HEK293 (cell line): ENCODE measurements at regions not wholly inside any gene's neighbourhood (a gene's known extent, or its start where the extent isn't known, plus 50 kb on each side); places are given as distances from the start of the nearest gene placed in this dataset.

Experiments used
- GLI2 ChIP-seq: fragments of 450-650 bp; formaldehyde crosslinking; IDR thresholded peaks from 2 replicates; pipeline ENCODE4; 2017; ENCODE audit warnings: missing biosample characterization, missing genetic modification characterization, low read depth, borderline replicate concordance
- GLI4 ChIP-seq: fragments of 450-650 bp; formaldehyde crosslinking; IDR thresholded peaks from 2 replicates; pipeline ENCODE4 v1.5.1; 2016; ENCODE audit warnings: missing biosample characterization, missing genetic modification characterization
- OSR2 ChIP-seq: fragments of 450-650 bp; formaldehyde crosslinking; IDR thresholded peaks from 2 replicates; pipeline ENCODE4 v1.5.1; 2016; ENCODE audit warnings: missing biosample characterization, missing genetic modification characterization
- PRDM6 ChIP-seq: fragments of 450-650 bp; formaldehyde crosslinking; IDR thresholded peaks from 2 replicates; pipeline ENCODE4 v1.5.1; 2017; ENCODE audit warnings: missing biosample characterization, missing genetic modification characterization
- SP3 ChIP-seq: fragments of 450-650 bp; formaldehyde crosslinking; IDR thresholded peaks from 2 replicates; pipeline ENCODE4 v1.5.1; 2016; ENCODE audit warnings: missing biosample characterization, missing genetic modification characterization
- ZBTB6 ChIP-seq: fragments of 450-650 bp; formaldehyde crosslinking; IDR thresholded peaks from 2 replicates; pipeline ENCODE4 v1.5.1; 2017; ENCODE audit warnings: missing biosample characterization, missing genetic modification characterization
- ZBTB8A ChIP-seq: fragments of 450-650 bp; formaldehyde crosslinking; IDR thresholded peaks from 2 replicates; pipeline ENCODE4 v1.5.1; 2016; ENCODE audit warnings: missing biosample characterization, missing genetic modification characterization
- ZFHX2 ChIP-seq: fragments of 450-650 bp; formaldehyde crosslinking; conservative IDR thresholded peaks from 2 replicates; pipeline ENCODE4 v1.5.1; 2016; ENCODE audit warnings: missing biosample characterization, missing genetic modification characterization
- ZNF138 ChIP-seq: fragments of 450-650 bp; formaldehyde crosslinking; IDR thresholded peaks from 2 replicates; pipeline ENCODE4 v1.5.1; 2016; ENCODE audit warnings: missing biosample characterization, missing genetic modification characterization, borderline replicate concordance
- ZNF155 ChIP-seq: fragments of 450-650 bp; formaldehyde crosslinking; IDR thresholded peaks from 2 replicates; pipeline ENCODE4 v1.5.1; 2016; ENCODE audit warnings: missing biosample characterization, missing genetic modification characterization
- ZNF184 ChIP-seq: fragments of 450-650 bp; IDR thresholded peaks from 2 replicates; pipeline ENCODE4 v1.5.1; 2018; ENCODE audit warnings: missing biosample characterization, mild to moderate bottlenecking, missing genetic modification characterization
- ZNF366 ChIP-seq: fragments of 450-650 bp; formaldehyde crosslinking; conservative IDR thresholded peaks from 2 replicates; pipeline ENCODE4 v1.5.1; 2016; ENCODE audit warnings: missing biosample characterization, missing genetic modification characterization
- ZNF423 ChIP-seq: fragments of 450-650 bp; formaldehyde crosslinking; IDR thresholded peaks from 2 replicates; pipeline ENCODE4 v1.5.1; 2016; ENCODE audit warnings: missing biosample characterization, missing genetic modification characterization
- ZNF610 ChIP-seq: fragments of 450-650 bp; formaldehyde crosslinking; IDR thresholded peaks from 2 replicates; pipeline ENCODE4 v1.5.1; 2016; ENCODE audit warnings: missing biosample characterization, missing genetic modification characterization, borderline replicate concordance
- ZNF670 ChIP-seq: fragments of 450-650 bp; formaldehyde crosslinking; IDR thresholded peaks from 2 replicates; pipeline ENCODE4 v1.5.1; 2016; ENCODE audit warnings: missing biosample characterization, missing genetic modification characterization, low read depth
- ZNF701 ChIP-seq: fragments of 450-650 bp; formaldehyde crosslinking; IDR thresholded peaks from 2 replicates; pipeline ENCODE4 v1.5.1; 2016; ENCODE audit warnings: missing biosample characterization, missing genetic modification characterization
- ZNF76 ChIP-seq: fragments of 450-650 bp; formaldehyde crosslinking; IDR thresholded peaks from 2 replicates; pipeline ENCODE4; 2016; ENCODE audit warnings: low read depth, missing biosample characterization, missing genetic modification characterization, borderline replicate concordance
- ZNF777 ChIP-seq: fragments of 450-650 bp; formaldehyde crosslinking; IDR thresholded peaks from 2 replicates; pipeline ENCODE4 v1.5.1; 2017; ENCODE audit warnings: missing biosample characterization, missing genetic modification characterization, borderline replicate concordance
- ZSCAN16 ChIP-seq: fragments of 450-650 bp; formaldehyde crosslinking; IDR thresholded peaks from 2 replicates; pipeline ENCODE4 v1.5.1; 2016; ENCODE audit warnings: missing biosample characterization, missing genetic modification characterization
- TF ChIP-seq, protein P1 (sequence below): fragments of 450-650 bp; formaldehyde crosslinking; IDR thresholded peaks from 2 replicates; pipeline ENCODE4 v1.5.1; 2016; ENCODE audit warnings: missing biosample characterization, missing genetic modification characterization, borderline replicate concordance
- TF ChIP-seq, protein P2 (sequence below): fragments of 450-650 bp; formaldehyde crosslinking; IDR thresholded peaks from 2 replicates; pipeline ENCODE4 v1.5.0; 2017; ENCODE audit warnings: missing biosample characterization, missing genetic modification characterization, borderline replicate concordance
- TF ChIP-seq, protein P3 (sequence below): fragments of 450-650 bp; formaldehyde crosslinking; IDR thresholded peaks from 2 replicates; pipeline ENCODE4 v1.5.1; 2016; ENCODE audit warnings: missing biosample characterization, missing genetic modification characterization, borderline replicate concordance
- TF ChIP-seq, protein P4 (sequence below): fragments of 450-650 bp; formaldehyde crosslinking; conservative IDR thresholded peaks from 2 replicates; pipeline ENCODE4 v1.5.1; 2016; ENCODE audit warnings: low read depth, missing biosample characterization, missing genetic modification characterization

- TF ChIP-seq, protein P1, sequence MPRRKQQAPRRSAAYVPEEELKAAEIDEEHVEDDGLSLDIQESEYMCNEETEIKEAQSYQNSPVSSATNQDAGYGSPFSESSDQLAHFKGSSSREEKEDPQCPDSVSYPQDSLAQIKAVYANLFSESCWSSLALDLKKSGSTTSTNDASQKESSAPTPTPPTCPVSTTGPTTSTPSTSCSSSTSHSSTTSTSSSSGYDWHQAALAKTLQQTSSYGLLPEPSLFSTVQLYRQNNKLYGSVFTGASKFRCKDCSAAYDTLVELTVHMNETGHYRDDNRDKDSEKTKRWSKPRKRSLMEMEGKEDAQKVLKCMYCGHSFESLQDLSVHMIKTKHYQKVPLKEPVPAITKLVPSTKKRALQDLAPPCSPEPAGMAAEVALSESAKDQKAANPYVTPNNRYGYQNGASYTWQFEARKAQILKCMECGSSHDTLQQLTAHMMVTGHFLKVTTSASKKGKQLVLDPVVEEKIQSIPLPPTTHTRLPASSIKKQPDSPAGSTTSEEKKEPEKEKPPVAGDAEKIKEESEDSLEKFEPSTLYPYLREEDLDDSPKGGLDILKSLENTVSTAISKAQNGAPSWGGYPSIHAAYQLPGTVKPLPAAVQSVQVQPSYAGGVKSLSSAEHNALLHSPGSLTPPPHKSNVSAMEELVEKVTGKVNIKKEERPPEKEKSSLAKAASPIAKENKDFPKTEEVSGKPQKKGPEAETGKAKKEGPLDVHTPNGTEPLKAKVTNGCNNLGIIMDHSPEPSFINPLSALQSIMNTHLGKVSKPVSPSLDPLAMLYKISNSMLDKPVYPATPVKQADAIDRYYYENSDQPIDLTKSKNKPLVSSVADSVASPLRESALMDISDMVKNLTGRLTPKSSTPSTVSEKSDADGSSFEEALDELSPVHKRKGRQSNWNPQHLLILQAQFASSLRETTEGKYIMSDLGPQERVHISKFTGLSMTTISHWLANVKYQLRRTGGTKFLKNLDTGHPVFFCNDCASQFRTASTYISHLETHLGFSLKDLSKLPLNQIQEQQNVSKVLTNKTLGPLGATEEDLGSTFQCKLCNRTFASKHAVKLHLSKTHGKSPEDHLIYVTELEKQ (tag by site-specific recombination) = peak; percentile 98
- TF ChIP-seq ZSCAN16 (tag by site-specific recombination) (no peak), ZNF76 (tag by site-specific recombination) (peak; percentile 68; the same call in 1 of the 2 replicates), ZFHX2 (tag by site-specific recombination) (no peak), ZNF155 (no peak), ZBTB6 (peak; percentile 79; the same call in 1 of the 2 replicates), ZNF670 (tag by site-specific recombination) (no peak), GLI2 (peak; percentile 74; the same call in 1 of the 2 replicates), ZNF701 (tag by site-specific recombination) (no peak), ZBTB8A (tag by site-specific recombination) (peak; percentile 64; the same call in 1 of the 2 replicates), ZNF610 (tag by site-specific recombination) (0 out of 2 replicates have a peak, but pooled peaks have one; percentile 62), ZNF138 (no peak), OSR2 (tag by site-specific recombination) (peak; percentile 98), GLI4 (tag by site-specific recombination) (no peak), ZNF184 (tag by site-specific recombination) (peak; percentile 64; the same call in 1 of the 2 replicates), ZNF777 (tag by site-specific recombination) (no peak), PRDM6 (tag by site-specific recombination) (peak; percentile 91), SP3 (tag by site-specific recombination) (peak; percentile 52; the same call in 1 of the 2 replicates), ZNF423 (tag by site-specific recombination) (no peak), ZNF366 (peak; percentile 97)
- TF ChIP-seq, protein P2, sequence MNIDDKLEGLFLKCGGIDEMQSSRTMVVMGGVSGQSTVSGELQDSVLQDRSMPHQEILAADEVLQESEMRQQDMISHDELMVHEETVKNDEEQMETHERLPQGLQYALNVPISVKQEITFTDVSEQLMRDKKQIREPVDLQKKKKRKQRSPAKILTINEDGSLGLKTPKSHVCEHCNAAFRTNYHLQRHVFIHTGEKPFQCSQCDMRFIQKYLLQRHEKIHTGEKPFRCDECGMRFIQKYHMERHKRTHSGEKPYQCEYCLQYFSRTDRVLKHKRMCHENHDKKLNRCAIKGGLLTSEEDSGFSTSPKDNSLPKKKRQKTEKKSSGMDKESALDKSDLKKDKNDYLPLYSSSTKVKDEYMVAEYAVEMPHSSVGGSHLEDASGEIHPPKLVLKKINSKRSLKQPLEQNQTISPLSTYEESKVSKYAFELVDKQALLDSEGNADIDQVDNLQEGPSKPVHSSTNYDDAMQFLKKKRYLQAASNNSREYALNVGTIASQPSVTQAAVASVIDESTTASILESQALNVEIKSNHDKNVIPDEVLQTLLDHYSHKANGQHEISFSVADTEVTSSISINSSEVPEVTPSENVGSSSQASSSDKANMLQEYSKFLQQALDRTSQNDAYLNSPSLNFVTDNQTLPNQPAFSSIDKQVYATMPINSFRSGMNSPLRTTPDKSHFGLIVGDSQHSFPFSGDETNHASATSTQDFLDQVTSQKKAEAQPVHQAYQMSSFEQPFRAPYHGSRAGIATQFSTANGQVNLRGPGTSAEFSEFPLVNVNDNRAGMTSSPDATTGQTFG = 0 out of 2 replicates have a peak, but pooled peaks have one; percentile 61
- TF ChIP-seq, protein P3, sequence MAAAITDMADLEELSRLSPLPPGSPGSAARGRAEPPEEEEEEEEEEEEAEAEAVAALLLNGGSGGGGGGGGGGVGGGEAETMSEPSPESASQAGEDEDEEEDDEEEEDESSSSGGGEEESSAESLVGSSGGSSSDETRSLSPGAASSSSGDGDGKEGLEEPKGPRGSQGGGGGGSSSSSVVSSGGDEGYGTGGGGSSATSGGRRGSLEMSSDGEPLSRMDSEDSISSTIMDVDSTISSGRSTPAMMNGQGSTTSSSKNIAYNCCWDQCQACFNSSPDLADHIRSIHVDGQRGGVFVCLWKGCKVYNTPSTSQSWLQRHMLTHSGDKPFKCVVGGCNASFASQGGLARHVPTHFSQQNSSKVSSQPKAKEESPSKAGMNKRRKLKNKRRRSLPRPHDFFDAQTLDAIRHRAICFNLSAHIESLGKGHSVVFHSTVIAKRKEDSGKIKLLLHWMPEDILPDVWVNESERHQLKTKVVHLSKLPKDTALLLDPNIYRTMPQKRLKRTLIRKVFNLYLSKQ (tag by site-specific recombination) = no peak
- TF ChIP-seq, protein P4, sequence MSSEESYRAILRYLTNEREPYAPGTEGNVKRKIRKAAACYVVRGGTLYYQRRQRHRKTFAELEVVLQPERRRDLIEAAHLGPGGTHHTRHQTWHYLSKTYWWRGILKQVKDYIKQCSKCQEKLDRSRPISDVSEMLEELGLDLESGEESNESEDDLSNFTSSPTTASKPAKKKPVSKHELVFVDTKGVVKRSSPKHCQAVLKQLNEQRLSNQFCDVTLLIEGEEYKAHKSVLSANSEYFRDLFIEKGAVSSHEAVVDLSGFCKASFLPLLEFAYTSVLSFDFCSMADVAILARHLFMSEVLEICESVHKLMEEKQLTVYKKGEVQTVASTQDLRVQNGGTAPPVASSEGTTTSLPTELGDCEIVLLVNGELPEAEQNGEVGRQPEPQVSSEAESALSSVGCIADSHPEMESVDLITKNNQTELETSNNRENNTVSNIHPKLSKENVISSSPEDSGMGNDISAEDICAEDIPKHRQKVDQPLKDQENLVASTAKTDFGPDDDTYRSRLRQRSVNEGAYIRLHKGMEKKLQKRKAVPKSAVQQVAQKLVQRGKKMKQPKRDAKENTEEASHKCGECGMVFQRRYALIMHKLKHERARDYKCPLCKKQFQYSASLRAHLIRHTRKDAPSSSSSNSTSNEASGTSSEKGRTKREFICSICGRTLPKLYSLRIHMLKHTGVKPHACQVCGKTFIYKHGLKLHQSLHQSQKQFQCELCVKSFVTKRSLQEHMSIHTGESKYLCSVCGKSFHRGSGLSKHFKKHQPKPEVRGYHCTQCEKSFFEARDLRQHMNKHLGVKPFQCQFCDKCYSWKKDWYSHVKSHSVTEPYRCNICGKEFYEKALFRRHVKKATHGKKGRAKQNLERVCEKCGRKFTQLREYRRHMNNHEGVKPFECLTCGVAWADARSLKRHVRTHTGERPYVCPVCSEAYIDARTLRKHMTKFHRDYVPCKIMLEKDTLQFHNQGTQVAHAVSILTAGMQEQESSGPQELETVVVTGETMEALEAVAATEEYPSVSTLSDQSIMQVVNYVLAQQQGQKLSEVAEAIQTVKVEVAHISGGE = no peak
These were observed 301.0 kb upstream of the UMPS start (continued) for GRCh38 chr3:124429129-124429815.
